ENCODE measurements at regions not wholly inside any gene's neighbourhood (a gene's known extent, or its start where the extent isn't known, plus 50 kb on each side); places are given as distances from the start of the nearest gene placed in this dataset.

- no peak overlapping the region for H3K4me3 ChIP-seq
- ATAC-seq = no peak
These were observed 585.3 kb upstream of the RORB start for GRCh38 chr9:73911804-73912203.

GRCh38 chr9:73916016-73916673 lies 581.0 kb upstream of the RORB start:
- DNase-seq (no peak), ATAC-seq (no peak)
- no peaks in the 10 kb centered on the region for H3K36me3 ChIP-seq
- no peak overlapping the region for H3K4me3 ChIP-seq
- WGBS, 4 donors = 37 to 57% (median 48%) methylated on average over 6 of the region's 6 CpGs
- H3K9me3 ChIP-seq = no peaks in the 10 kb centered on the region
- no peak overlapping the region for H3K27ac ChIP-seq
- H3K4me1 ChIP-seq = no peaks in the 10 kb centered on the region
- intact Hi-C loops (cut with DNase I) = no loop called here
- TF ChIP-seq POLR2A (IDR thresholded peaks at IDR 0.05) (no peak), CTCF (IDR thresholded peaks at IDR 0.05) (peak in 1 of 12 donors; percentile 3)
- no peaks in the 10 kb centered on the region for H3K27me3 ChIP-seq

More at GRCh38 chr9:73911804-73912203, 585.3 kb upstream of the RORB start:
- TF ChIP-seq CTCF (IDR thresholded peaks at IDR 0.05) = no peak
- Histone ChIP-seq H3K4me1 (no peaks in the 10 kb centered on the region), H3K27ac (no peak overlapping the region), H3K9me3 (no peaks in the 10 kb centered on the region), H3K27me3 (no peaks in the 10 kb centered on the region), H3K36me3 (no peaks in the 10 kb centered on the region)
- WGBS, 4 donors = 77 to 90% (median 87%) methylated on average over 3 of the region's 3 CpGs
- intact Hi-C loops (cut with DNase I) = no loop called here
- DNase-seq = no peak

GRCh38 chr9:73919712-73920111 lies 577.4 kb upstream of the RORB start:
- DNase-seq (no peak), ATAC-seq (no peak)
- intact Hi-C loops (cut with DNase I) = no loop called here
- no peak overlapping the region for H3K4me3 ChIP-seq
- no peaks in the 10 kb centered on the region for H3K4me1 ChIP-seq
- 85 to 89% (median 88%) methylated on average over 3 of the region's 3 CpGs for WGBS, 4 donors
- TF ChIP-seq POLR2A (IDR thresholded peaks at IDR 0.05) = no peak
- no peak for TF ChIP-seq CTCF (IDR thresholded peaks at IDR 0.05)
- H3K27me3 ChIP-seq = no peaks in the 10 kb centered on the region
- H3K36me3 ChIP-seq = no peaks in the 10 kb centered on the region
- no peak overlapping the region for H3K27ac ChIP-seq
- no peaks in the 10 kb centered on the region for H3K9me3 ChIP-seq

GRCh38 chr9:73923796-73924195 lies 573.3 kb upstream of the RORB start:
- no peaks in the 10 kb centered on the region for H3K4me1 ChIP-seq
- no peak for TF ChIP-seq POLR2A (IDR thresholded peaks at IDR 0.05)
- no peak for TF ChIP-seq CTCF (IDR thresholded peaks at IDR 0.05)
- H3K27ac ChIP-seq = no peak overlapping the region
- no peaks in the 10 kb centered on the region for H3K36me3 ChIP-seq
- DNase-seq (no peak), ATAC-seq (no peak)
- WGBS, 4 donors = 76 to 84% (median 80%) methylated on average over 4 of the region's 4 CpGs
- H3K27me3 ChIP-seq = no peaks in the 10 kb centered on the region
- no peaks in the 10 kb centered on the region for H3K9me3 ChIP-seq
- H3K4me3 ChIP-seq = no peak overlapping the region
- intact Hi-C loops (cut with DNase I) = no loop called here

Measured in heart left ventricle (tissue), 16 donors.